ENCODE measurements at regions not wholly inside any gene's neighbourhood (a gene's known extent, or its start where the extent isn't known, plus 50 kb on each side); places are given as distances from the start of the nearest gene placed in this dataset.

- no peak overlapping the region for H3K23ac ChIP-seq (ENCODE audit: insufficient read length, low read depth, low read length)
- H3K9me3 Mint-ChIP-seq: peaks cover 16 to 31% of the 10 kb centered on the region in 2 experiments
- H2AFZ ChIP-seq (ENCODE audit: low read length): peak overlapping the region; percentile 40
- no peaks in the 10 kb centered on the region for H3K79me1 ChIP-seq (ENCODE audit: insufficient read depth, low read depth, low read length, poor library complexity, severe bottlenecking)
- no peaks in the 10 kb centered on the region for H3K79me2 ChIP-seq (ENCODE audit: insufficient read depth, low read length)
- peak overlapping the region; percentile 24 to 92 (median 73); a peak in 5 of 7 replicates for H3K27ac Mint-ChIP-seq
- no peak overlapping the region for H3K18ac ChIP-seq (ENCODE audit: insufficient read length, low read depth, low read length)
- peak overlapping the region in 1 of 2 experiments; percentile 50; a peak in 1 of 5 replicates for H3K4me3 Mint-ChIP-seq
- H3K4ac ChIP-seq (ENCODE audit: low read depth, low read length): no peak overlapping the region
- H2BK5ac ChIP-seq (ENCODE audit: insufficient read length, low read length): no peak overlapping the region
- no peaks in the 10 kb centered on the region for H4K20me1 ChIP-seq (ENCODE audit: control insufficient read depth, insufficient read depth, insufficient read length)
- no peak overlapping the region for H2BK20ac ChIP-seq (ENCODE audit: low read depth, low read length, poor library complexity, severe bottlenecking)
- TF ChIP-seq CTCF (conservative IDR thresholded peaks at IDR 0.05): no peak
- H3K56ac ChIP-seq (ENCODE audit: insufficient read length, low read depth, low read length): no peak overlapping the region
- no peak overlapping the region for H3T11ph ChIP-seq (ENCODE audit: low read length)
- peaks cover under 1% of the 10 kb centered on the region for H3K27me3 Mint-ChIP-seq (ENCODE audit: low read depth)
- H3K23me2 ChIP-seq (ENCODE audit: insufficient read length, low read depth, low read length, poor library complexity, severe bottlenecking): no peaks in the 10 kb centered on the region
- H3K9ac ChIP-seq (ENCODE audit: extremely low read depth, insufficient read length, low read length): no peak overlapping the region
- H3K27ac ChIP-seq (ENCODE audit: insufficient read length, low read depth, low read length): no peak overlapping the region
- no peaks in the 10 kb centered on the region for H3K9me3 ChIP-seq (ENCODE audit: control insufficient read depth, low read depth, low read length)
- H3K4me1 ChIP-seq (ENCODE audit: insufficient read depth, low read length): peaks cover 5% of the 10 kb centered on the region; the same call in 1 of the 2 replicates
- H3K14ac ChIP-seq (ENCODE audit: insufficient read depth, low read length): no peak overlapping the region; the same call in 1 of the 2 replicates
- WGBS (ENCODE audit: extremely low coverage, insufficient read length, low lambda C conversion rate): no CpG with 5 or more reads among the region's 4 CpGs
- peak overlapping the region; percentile 11 for H3K4me2 ChIP-seq (ENCODE audit: insufficient read depth, insufficient read length, low read length)
- no peak overlapping the region for H4K91ac ChIP-seq (ENCODE audit: insufficient read length, low read depth, low read length)
- no peak overlapping the region for H2BK12ac ChIP-seq (ENCODE audit: insufficient read length, low read depth, low read length)
- H2BK15ac ChIP-seq (ENCODE audit: low read depth, low read length): no peak overlapping the region
- peaks cover 17 to 23% (median 21%) of the 10 kb centered on the region in 3 experiments for H3K36me3 Mint-ChIP-seq (ENCODE audit: insufficient read depth in 1 of 3, low read depth in 3 of 3)
- peaks cover 25 to 37% of the 10 kb centered on the region in 2 experiments for H3K4me1 Mint-ChIP-seq
- H2AK5ac ChIP-seq (ENCODE audit: insufficient read length, low read length): no peak overlapping the region
- no peak overlapping the region for H4K5ac ChIP-seq (ENCODE audit: insufficient read length, low read depth, low read length)
- no peak overlapping the region for H4K8ac ChIP-seq (replicated peaks; ENCODE audit: insufficient read length, low read depth, low read length)
- H2BK120ac ChIP-seq (ENCODE audit: low read depth, low read length, poor library complexity, severe bottlenecking): no peak overlapping the region
- DNase-seq: no peak
- no peaks in the 10 kb centered on the region for H3K27me3 ChIP-seq (ENCODE audit: insufficient read depth, low read length)
Measured at GRCh38 chr2:106012001-106012590, 182.0 kb downstream of the UXS1 start.
